ENCODE measurements at regions not wholly inside any gene's neighbourhood (a gene's known extent, or its start where the extent isn't known, plus 50 kb on each side); places are given as distances from the start of the nearest gene placed in this dataset.

GRCh38 chr10:59090817-59091622, 85.4 kb upstream of the PHYHIPL start:
- DNase-seq: no peak

DNA sequence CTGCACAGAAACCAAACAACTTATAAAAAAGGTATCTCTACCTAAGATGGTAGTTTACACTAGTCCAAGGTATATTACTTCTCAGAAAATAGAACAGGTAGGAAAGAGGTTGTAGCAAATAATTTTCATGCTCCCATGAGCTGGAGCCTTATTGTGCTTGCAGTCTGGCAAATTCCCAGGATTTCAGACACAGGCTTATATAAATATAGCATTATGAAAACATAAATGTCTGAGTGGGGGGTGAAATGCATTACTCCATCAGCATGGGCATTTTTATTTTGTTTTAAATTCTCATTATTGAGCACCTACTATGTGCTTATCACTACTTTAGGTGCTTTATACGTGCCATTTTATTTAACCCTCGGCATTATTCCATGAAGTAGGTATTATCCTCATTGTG, 83.0 kb upstream of the PHYHIPL start:
- no peak for DNase-seq

- no peak for DNase-seq
These were observed 79.8 kb upstream of the PHYHIPL start for GRCh38 chr10:59096631-59097030.

- DNase-seq: no peak
These were observed 78.1 kb upstream of the PHYHIPL start for GRCh38 chr10:59098387-59098786.

DNA sequence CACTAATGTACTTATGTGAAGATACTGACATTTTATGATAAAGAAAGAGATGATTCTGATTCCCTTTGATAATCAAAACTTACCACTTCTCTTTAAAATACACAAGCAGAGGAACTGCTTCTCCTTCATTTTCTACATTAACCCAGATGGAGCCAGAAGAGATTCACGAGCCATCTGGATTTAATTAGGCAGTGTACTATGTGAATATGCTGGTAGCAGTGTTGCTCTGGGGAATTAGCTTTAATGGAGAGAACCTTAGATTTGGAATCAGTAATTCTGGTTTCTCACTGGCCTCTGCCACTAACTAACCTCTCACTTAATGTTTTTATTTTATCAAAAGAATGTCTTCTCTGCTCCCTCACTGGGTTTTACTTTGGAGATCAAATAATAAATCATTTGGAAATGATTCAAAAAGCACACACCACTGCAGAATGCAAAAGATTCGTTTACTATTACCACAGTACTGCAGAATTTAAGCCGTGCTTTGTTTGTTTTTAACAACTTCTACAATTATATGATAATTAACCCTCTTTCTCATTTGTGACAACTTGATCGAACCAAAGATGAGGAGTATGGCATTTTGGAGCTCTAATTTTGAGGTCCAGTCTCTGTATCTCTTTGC, 77.5 kb upstream of the PHYHIPL start:
- DNase-seq: peak; percentile 11

GRCh38 chr10:59099481-59099880, 77.0 kb upstream of the PHYHIPL start:
- DNase-seq: peak; percentile 15

- DNase-seq: no peak
These were observed 74.0 kb upstream of the PHYHIPL start for GRCh38 chr10:59102394-59102793.

GRCh38 chr10:59104186-59104585, 72.3 kb upstream of the PHYHIPL start:
- no peak for DNase-seq

DNA sequence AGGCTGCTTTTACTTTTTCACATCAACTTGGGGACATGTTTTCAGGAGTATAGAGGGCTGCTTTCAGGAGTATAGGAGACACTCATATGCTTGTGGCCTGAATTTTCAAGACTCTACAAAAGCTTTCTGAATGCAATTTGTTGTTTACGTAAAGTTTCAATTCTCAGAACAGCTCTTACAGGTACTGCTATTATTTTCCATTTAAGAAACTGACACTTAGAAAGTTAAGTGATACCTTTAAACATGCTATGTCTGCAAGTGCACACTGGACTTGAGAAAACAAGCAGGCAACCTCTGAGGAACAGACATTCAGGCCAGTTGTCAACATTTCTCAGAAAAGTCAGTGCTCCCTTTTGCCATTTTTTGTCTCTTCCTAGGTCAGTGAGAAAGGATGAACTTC, 70.0 kb upstream of the PHYHIPL start:
- DNase-seq: no peak

DNA sequence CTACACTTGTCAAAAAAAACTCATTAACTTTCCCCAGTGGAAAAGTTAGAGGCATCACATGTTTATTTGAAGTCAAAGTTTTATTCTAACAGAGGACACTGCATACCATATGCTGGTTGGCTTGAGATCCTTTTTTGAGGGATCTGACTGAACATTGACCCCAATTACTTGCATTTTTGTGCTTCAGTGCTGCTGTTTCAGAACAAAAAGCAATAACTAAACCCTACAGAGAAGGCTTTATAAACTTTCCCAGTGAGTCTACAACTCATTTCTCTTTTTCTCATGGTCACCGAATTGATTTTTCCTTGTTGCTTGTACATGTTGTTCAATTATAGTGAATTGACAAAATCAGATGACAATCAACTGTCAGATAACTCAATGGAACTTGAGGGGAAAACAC, 69.3 kb upstream of the PHYHIPL start:
- no peak for DNase-seq

DNA sequence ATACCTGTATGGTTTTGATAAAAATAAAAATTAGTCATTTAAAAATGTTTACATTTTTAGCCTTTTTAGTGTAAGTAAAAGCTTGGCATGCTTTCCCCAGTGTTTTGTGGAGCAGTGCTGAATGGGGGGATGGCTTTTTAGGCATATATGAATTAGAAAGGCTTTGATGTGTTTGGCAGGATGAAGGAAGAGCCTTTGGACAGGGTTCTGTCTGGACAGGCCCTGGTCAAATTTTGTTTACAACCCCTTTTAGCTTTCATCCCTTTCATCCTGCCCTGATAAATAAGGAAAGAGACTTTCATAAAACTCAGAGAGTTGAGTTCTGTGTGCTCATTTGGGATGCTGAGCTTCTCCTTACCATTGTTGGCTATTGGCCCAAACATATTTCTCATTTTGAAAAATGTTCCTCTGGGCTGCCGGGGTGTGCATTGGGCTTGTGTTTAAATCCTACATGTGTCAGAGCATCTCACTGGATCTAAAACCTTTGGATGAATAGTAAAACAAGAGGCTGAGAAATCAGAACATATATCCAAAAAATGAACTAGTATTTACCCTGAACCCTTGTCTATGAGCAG, 68.1 kb upstream of the PHYHIPL start:
- DNase-seq: no peak

GRCh38 chr10:59108886-59109288, 67.6 kb upstream of the PHYHIPL start:
- DNase-seq: no peak

GRCh38 chr10:59109826-59110225, 66.6 kb upstream of the PHYHIPL start:
- DNase-seq: no peak

GRCh38 chr10:59124187-59124586, 52.3 kb upstream of the PHYHIPL start:
- no peak for DNase-seq

GRCh38 chr10:59125666-59126065, 50.8 kb upstream of the PHYHIPL start:
- DNase-seq: no peak

DNA sequence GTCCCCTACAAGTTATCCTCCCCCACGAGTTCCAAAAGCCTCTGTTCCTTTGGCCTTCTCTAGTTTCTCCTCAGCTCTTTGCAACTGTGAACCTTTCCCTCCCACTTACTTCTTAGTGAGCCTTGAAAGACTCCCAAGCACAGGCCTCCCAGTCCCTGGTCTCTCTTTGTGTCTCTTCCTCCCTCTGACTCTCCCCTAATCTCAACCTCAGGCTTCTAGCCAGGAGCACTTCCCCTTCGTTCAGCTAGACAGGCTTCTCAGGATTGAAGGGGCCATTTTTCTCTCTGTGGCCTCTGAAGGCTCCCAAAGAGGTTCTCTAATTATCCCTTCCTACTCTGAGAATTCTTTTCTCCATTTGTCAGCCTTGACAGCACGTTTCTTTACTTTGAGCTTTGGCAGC, 50.2 kb upstream of the PHYHIPL start:
- no peak for DNase-seq

All from NCI-H1105 treated with DMSO at 0.1 percent for 48 hours (cell line).